Mesenchymal stem cell (in vitro differentiated cells and primary cell): ENCODE measurements at regions not wholly inside any gene's neighbourhood (a gene's known extent, or its start where the extent isn't known, plus 50 kb on each side); places are given as distances from the start of the nearest gene placed in this dataset. TPM values are rescaled to one million over a fixed set of nuclear protein-coding genes. Genes with fewer than 3 reads are reported as not detected.

Experiments
- DNase-seq: peaks from one replicate; pipeline ENCODE4 v3.0.0-alpha.2; 2013
- H2AFZ ChIP-seq: one replicate; pipeline ENCODE4 v1.6.1; 2013; ENCODE audit warnings: low read depth, mild to moderate bottlenecking, control low read depth, inconsistent platforms, low read length, moderate library complexity
- H2AK5ac ChIP-seq: 2 replicates; pipeline ENCODE4 v1.6.1; 2013; ENCODE audit warnings: low read length, moderate library complexity, mild to moderate bottlenecking, inconsistent platforms; ENCODE audit not compliant: severe bottlenecking
- H2BK120ac ChIP-seq: one replicate; pipeline ENCODE4 v1.6.1; 2013; ENCODE audit warnings: low read depth, mild to moderate bottlenecking, inconsistent platforms, low read length, moderate library complexity
- H2BK12ac ChIP-seq, 2 experiments: one replicate each; pipeline ENCODE4 v1.6.1; 2013; ENCODE audit warnings: inconsistent platforms in 2 of 2, low read length in 2 of 2, mild to moderate bottlenecking in 2 of 2, moderate library complexity in 2 of 2, control low read depth in 1 of 2
- H2BK15ac ChIP-seq: one replicate; pipeline ENCODE4 v1.6.1; 2013; ENCODE audit warnings: mild to moderate bottlenecking, low read depth, inconsistent platforms; ENCODE audit not compliant: poor library complexity, severe bottlenecking
- H2BK5ac ChIP-seq: 2 replicates; pipeline ENCODE4 v1.6.1; 2013; ENCODE audit warnings: low read depth, mild to moderate bottlenecking, low read length, control low read depth, inconsistent platforms; ENCODE audit not compliant: poor library complexity, severe bottlenecking
- H3K14ac ChIP-seq, 2 experiments: one replicate each; pipeline ENCODE4 v1.6.1; 2013; ENCODE audit warnings: inconsistent platforms in 2 of 2, low read length in 2 of 2, control low read depth in 1 of 2, mild to moderate bottlenecking in 1 of 2, moderate library complexity in 1 of 2
- H3K18ac ChIP-seq, 2 experiments: one replicate each; pipeline ENCODE4 v1.6.1; 2013; ENCODE audit warnings: inconsistent platforms in 2 of 2, low read length in 2 of 2, control low read depth in 1 of 2, low read depth in 1 of 2, mild to moderate bottlenecking in 1 of 2
- H3K23ac ChIP-seq, 2 experiments: one replicate each; pipeline ENCODE4 v1.6.1; 2013; ENCODE audit warnings: inconsistent platforms in 2 of 2, low read length in 2 of 2, mild to moderate bottlenecking in 2 of 2, moderate library complexity in 2 of 2, control low read depth in 1 of 2
- H3K27ac ChIP-seq: 2 replicates; pipeline ENCODE4 v1.5.1; 2013; ENCODE audit warnings: mild to moderate bottlenecking, moderate library complexity, low read length, control low read depth, inconsistent platforms; ENCODE audit not compliant: poor library complexity, severe bottlenecking
- H3K27me3 ChIP-seq, 2 experiments: 2 replicates each; pipeline versions ENCODE4 v1.6.1 to v1.7.0; 2013; ENCODE audit warnings: low read length in 2 of 2, mild to moderate bottlenecking in 2 of 2, moderate library complexity in 2 of 2, control low read depth in 1 of 2, inconsistent platforms in 1 of 2; ENCODE audit not compliant: control insufficient read depth in 1 of 2, insufficient read depth in 1 of 2
- H3K36me3 ChIP-seq, 2 experiments: 2 replicates each; pipeline versions ENCODE4 v1.6.1 to v1.7.0; 2013; ENCODE audit warnings: low read length in 2 of 2, control low read depth in 1 of 2, inconsistent platforms in 1 of 2, low read depth in 1 of 2, mild to moderate bottlenecking in 1 of 2; ENCODE audit not compliant: insufficient read depth in 2 of 2, control insufficient read depth in 1 of 2
- H3K4ac ChIP-seq, 2 experiments: one replicate each; pipeline ENCODE4 v1.6.1; 2013; ENCODE audit warnings: inconsistent platforms in 2 of 2, low read length in 2 of 2, mild to moderate bottlenecking in 2 of 2, moderate library complexity in 2 of 2, control low read depth in 1 of 2, low read depth in 1 of 2
- H3K4me1 ChIP-seq: 2 replicates; pipeline ENCODE4 v1.6.1; 2013; ENCODE audit warnings: low read depth, low read length, control low read depth; ENCODE audit not compliant: control insufficient read depth, insufficient read depth
- H3K4me2 ChIP-seq: 2 replicates; pipeline ENCODE4 v1.6.1; 2013; ENCODE audit warnings: low read length, mild to moderate bottlenecking, inconsistent platforms; ENCODE audit not compliant: poor library complexity, severe bottlenecking
- H3K4me3 ChIP-seq, 2 experiments: 2 replicates each; pipeline versions ENCODE4 v1.5.1 to v1.7.0; 2013; ENCODE audit warnings: low read length in 2 of 2, mild to moderate bottlenecking in 2 of 2, control low read depth in 1 of 2, low read depth in 1 of 2; ENCODE audit not compliant: insufficient read depth in 1 of 2
- H3K79me1 ChIP-seq: replicated peaks from 2 replicates; pipeline ENCODE4 v1.6.1; 2013; ENCODE audit warnings: mild to moderate bottlenecking, control low read depth, low read length, inconsistent platforms; ENCODE audit not compliant: poor library complexity, severe bottlenecking
- H3K9ac ChIP-seq: 2 replicates; pipeline ENCODE4 v1.7.0; 2013; ENCODE audit warnings: mild to moderate bottlenecking, low read length, moderate library complexity
- H3K9me3 ChIP-seq: 2 replicates; pipeline ENCODE4 v1.7.0; 2013; ENCODE audit warnings: mild to moderate bottlenecking, low read length; ENCODE audit not compliant: control insufficient read depth
- H4K8ac ChIP-seq: one replicate; pipeline ENCODE4 v1.6.1; 2013; ENCODE audit warnings: inconsistent platforms, mild to moderate bottlenecking, low read length, moderate library complexity
- H4K91ac ChIP-seq: one replicate; pipeline ENCODE4 v1.6.1; 2013; ENCODE audit warnings: mild to moderate bottlenecking, low read length, inconsistent platforms
- WGBS: methylation state at CpG from one replicate; pipeline ENCODE4 v1.1.7; 2013; ENCODE audit warnings: mixed read lengths; 5-methylcytosine and 5-hydroxymethylcytosine counted together
- small RNA-seq: library from polyadenylated mRNA; stranded (forward); fragments of <200 nt; extraction: miRNeasy Mini kit (QIAGEN cat#:217004); gene quantifications from one replicate; pipeline ENCODE3, GENCODE V24; 2013; ENCODE audit warnings: low read depth

GRCh38 chr4:164701665-164702064, 52.3 kb upstream of the SMIM31 start:
- H3K9ac ChIP-seq: no peak overlapping the region
- no peak overlapping the region for H2BK5ac ChIP-seq
- H2BK12ac ChIP-seq: no peak overlapping the region
- no peak overlapping the region for H4K8ac ChIP-seq
- no peak overlapping the region for H2BK15ac ChIP-seq
- no peak overlapping the region for H3K18ac ChIP-seq
- H3K27ac ChIP-seq: no peak overlapping the region
- no peak overlapping the region for H3K4me2 ChIP-seq
- H3K4ac ChIP-seq: no peak overlapping the region
- H2BK120ac ChIP-seq: no peak overlapping the region
- no peaks in the 10 kb centered on the region for H3K4me1 ChIP-seq
- no peak for DNase-seq
- H3K23ac ChIP-seq: no peak overlapping the region
- H3K27me3 ChIP-seq: no peaks in the 10 kb centered on the region
- no peak overlapping the region for H2AFZ ChIP-seq
- H3K36me3 ChIP-seq: no peaks in the 10 kb centered on the region
- H3K4me3 ChIP-seq: no peak overlapping the region
- no peak overlapping the region for H4K91ac ChIP-seq
- H3K14ac ChIP-seq: no peak overlapping the region
- H2AK5ac ChIP-seq: no peak overlapping the region
- no peaks in the 10 kb centered on the region for H3K79me1 ChIP-seq
- no peaks in the 10 kb centered on the region for H3K9me3 ChIP-seq
- 53% methylated on average over 4 of the region's 4 CpGs for WGBS

Small RNAs in the stretch of these regions (small RNA-seq; reads per million reads assigned to genes)
- gene AC074198.2 (not detected), gene RNU6-284P (not detected)
